Osteoblast (primary cell): ENCODE measurements at regions not wholly inside any gene's neighbourhood (a gene's known extent, or its start where the extent isn't known, plus 50 kb on each side); places are given as distances from the start of the nearest gene placed in this dataset.

Experiments
- DNase-seq: peaks from one replicate; pipeline ENCODE4 v3.0.0; 2011; ENCODE audit warnings: low spot score, mixed read lengths; ENCODE audit not compliant: insufficient read length; ENCODE audit errors: missing footprints
- H2AFZ ChIP-seq: 2 replicates; pipeline ENCODE4 v1.6.0; 2011; ENCODE audit warnings: mild to moderate bottlenecking, low read length
- H3K27ac ChIP-seq: 2 replicates; pipeline ENCODE4 v1.5.1; 2011; ENCODE audit warnings: mild to moderate bottlenecking, low read depth, low read length, moderate library complexity
- H3K27me3 ChIP-seq: 2 replicates; pipeline ENCODE4 v1.6.0; 2012; ENCODE audit warnings: mild to moderate bottlenecking, control low read depth, inconsistent platforms, low read length, moderate library complexity; ENCODE audit not compliant: insufficient read depth
- H3K36me3 ChIP-seq: 2 replicates; pipeline ENCODE4 v1.5.1; 2011; ENCODE audit warnings: mild to moderate bottlenecking, low read length, control low read depth, moderate library complexity; ENCODE audit not compliant: insufficient read depth
- H3K4me1 ChIP-seq: 2 replicates; pipeline ENCODE4 v1.5.1; 2011; ENCODE audit warnings: mild to moderate bottlenecking, low read length, control low read depth, moderate library complexity; ENCODE audit not compliant: insufficient read depth
- H3K4me2 ChIP-seq: 2 replicates; pipeline ENCODE4 v1.6.0; 2011; ENCODE audit warnings: mild to moderate bottlenecking, low read length; ENCODE audit not compliant: insufficient read depth
- H3K4me3 ChIP-seq: fragments of 200-600 bp; sonication (generic); 3 replicates; pipeline ENCODE4 v1.5.1; 2012; ENCODE audit warnings: mild to moderate bottlenecking, low read length, inconsistent platforms; ENCODE audit not compliant: insufficient read depth
- H3K79me2 ChIP-seq: 2 replicates; pipeline ENCODE4 v1.6.0; 2012; ENCODE audit warnings: mild to moderate bottlenecking, low read length, control low read depth, inconsistent platforms; ENCODE audit not compliant: insufficient read depth
- H3K9me3 ChIP-seq: 2 replicates; pipeline ENCODE4 v1.5.1; 2011; ENCODE audit warnings: low read depth, low read length, control low read depth
- H4K20me1 ChIP-seq: 2 replicates; pipeline ENCODE4 v1.6.0; 2012; ENCODE audit warnings: mild to moderate bottlenecking, low read length, control low read depth; ENCODE audit not compliant: insufficient read depth
- CTCF ChIP-seq: IDR thresholded peaks from 2 replicates; pipeline ENCODE4 v1.5.1; 2011; ENCODE audit warnings: mild to moderate bottlenecking, low read depth, low read length, moderate library complexity; ENCODE audit errors: extremely low read depth

DNA sequence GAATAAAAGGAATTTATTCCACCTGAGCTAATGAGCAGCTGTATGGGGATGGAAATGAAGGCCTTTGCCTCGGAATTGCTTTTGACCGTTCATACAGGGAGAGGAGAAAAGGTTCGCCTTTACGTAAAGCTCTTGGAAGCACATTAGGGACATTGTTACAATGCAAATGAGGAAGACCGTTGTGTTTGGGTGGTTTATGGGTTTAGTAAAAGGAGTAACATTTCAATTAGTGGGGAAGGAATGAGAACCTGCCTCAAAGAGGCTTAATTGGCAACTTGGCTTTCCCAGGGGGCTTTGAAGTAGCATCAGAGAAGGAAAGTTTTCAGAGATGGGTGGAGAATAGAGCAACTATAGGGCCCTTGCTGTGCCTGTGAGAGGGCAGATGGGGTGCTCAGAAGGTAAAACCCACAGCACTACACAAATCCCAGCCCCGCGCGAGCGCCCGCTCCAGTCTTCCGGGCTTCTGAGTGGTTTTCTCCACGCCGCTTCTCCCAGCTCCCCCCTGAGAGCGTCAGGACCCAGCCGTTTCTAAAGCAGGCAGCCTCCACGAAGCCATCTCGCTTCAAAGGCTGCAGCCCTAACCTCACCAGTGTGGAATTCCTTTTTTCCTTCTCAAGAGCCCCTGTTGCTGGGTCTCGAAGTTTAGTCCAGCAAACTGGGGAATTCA lies 192.0 kb upstream of the HES1 start:
- no peak for TF ChIP-seq CTCF
- no peak overlapping the region for H2AFZ ChIP-seq
- H3K27ac ChIP-seq, result no peak overlapping the region
- H3K4me3 ChIP-seq, result no peak overlapping the region
- no peak overlapping the region for H3K4me2 ChIP-seq
- H4K20me1 ChIP-seq, result no peaks in the 10 kb centered on the region
- H3K27me3 ChIP-seq, result peaks cover 51% of the 10 kb centered on the region
- no peaks in the 10 kb centered on the region for H3K79me2 ChIP-seq
- no peak for DNase-seq
- H3K4me1 ChIP-seq, result no peaks in the 10 kb centered on the region
- H3K36me3 ChIP-seq, result no peaks in the 10 kb centered on the region
- no peaks in the 10 kb centered on the region for H3K9me3 ChIP-seq

- no peaks in the 10 kb centered on the region for H3K4me1 ChIP-seq
- H3K79me2 ChIP-seq, result no peaks in the 10 kb centered on the region
- H3K27ac ChIP-seq, result no peak overlapping the region
- TF ChIP-seq CTCF, result no peak
- DNase-seq, result no peak
- no peaks in the 10 kb centered on the region for H4K20me1 ChIP-seq
- H3K4me3 ChIP-seq, result no peak overlapping the region
- H3K4me2 ChIP-seq, result no peak overlapping the region
- H3K9me3 ChIP-seq, result no peaks in the 10 kb centered on the region
- H3K36me3 ChIP-seq, result no peaks in the 10 kb centered on the region
- peaks cover 51% of the 10 kb centered on the region for H3K27me3 ChIP-seq
- no peak overlapping the region for H2AFZ ChIP-seq
Measured at GRCh38 chr3:193944518-193944884, 191.4 kb upstream of the HES1 start.

GRCh38 chr3:193945143-193945542 lies 190.8 kb upstream of the HES1 start:
- no peaks in the 10 kb centered on the region for H3K9me3 ChIP-seq
- TF ChIP-seq CTCF, result peak; percentile 16
- no peak overlapping the region for H3K4me2 ChIP-seq
- DNase-seq, result no peak
- H4K20me1 ChIP-seq, result no peaks in the 10 kb centered on the region
- H3K36me3 ChIP-seq, result no peaks in the 10 kb centered on the region
- H3K4me1 ChIP-seq, result no peaks in the 10 kb centered on the region
- no peak overlapping the region for H3K4me3 ChIP-seq
- H2AFZ ChIP-seq, result no peak overlapping the region
- H3K27me3 ChIP-seq, result peaks cover 56% of the 10 kb centered on the region
- H3K79me2 ChIP-seq, result no peaks in the 10 kb centered on the region
- H3K27ac ChIP-seq, result no peak overlapping the region

DNA sequence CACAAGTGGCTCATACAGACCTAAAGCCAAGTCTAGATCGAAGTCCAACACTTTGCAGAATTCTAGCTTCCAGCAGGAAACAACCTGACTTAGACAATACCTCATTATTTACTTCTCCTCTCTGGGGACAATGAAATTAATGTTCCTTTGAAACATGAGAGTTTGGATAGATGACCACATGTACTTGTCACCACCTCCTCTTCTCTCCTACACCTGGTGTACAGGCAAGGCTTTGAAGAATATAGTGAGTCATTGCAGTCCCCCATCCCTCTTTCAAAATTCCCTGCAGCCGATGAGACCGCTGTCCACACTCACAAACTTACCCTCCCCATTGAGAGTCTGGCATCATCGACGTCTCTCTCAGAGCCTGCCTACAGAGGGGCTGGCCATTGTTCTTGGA lies 189.0 kb upstream of the HES1 start:
- Histone ChIP-seq H3K79me2 (no peaks in the 10 kb centered on the region), H2AFZ (no peak overlapping the region), H3K27me3 (peaks cover 62% of the 10 kb centered on the region), H3K9me3 (no peaks in the 10 kb centered on the region), H3K27ac (no peak overlapping the region), H3K4me1 (no peaks in the 10 kb centered on the region), H3K36me3 (no peaks in the 10 kb centered on the region), H4K20me1 (no peaks in the 10 kb centered on the region), H3K4me3 (no peak overlapping the region), H3K4me2 (no peak overlapping the region)
- no peak for DNase-seq
- TF ChIP-seq CTCF, result no peak
